ENCODE measurements at regions not wholly inside any gene's neighbourhood (a gene's known extent, or its start where the extent isn't known, plus 50 kb on each side); places are given as distances from the start of the nearest gene placed in this dataset.
"Not testable (repeated sequence)": the region's sequence is repeated elsewhere in the genome, so short reads cannot be mapped to it uniquely, and the experiment has no call there.

DNA sequence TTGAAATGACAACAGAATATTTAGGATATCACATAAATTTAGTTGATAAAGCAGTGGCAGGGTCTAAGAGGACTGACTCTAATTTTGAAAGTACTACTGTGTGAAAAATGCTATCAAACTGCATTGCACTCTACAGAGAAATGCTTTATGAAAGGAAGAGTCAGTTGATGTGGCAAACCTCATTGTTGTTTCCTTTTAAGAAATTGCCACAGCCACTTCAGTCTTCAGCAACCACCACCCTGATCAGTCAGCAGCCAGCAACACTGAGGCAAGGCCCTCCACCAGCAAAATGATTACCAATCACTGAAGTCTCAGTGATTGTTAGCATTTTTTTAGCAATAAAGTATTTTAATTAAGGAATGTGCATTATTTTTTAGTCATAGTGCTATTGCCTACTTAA, 488.7 kb upstream of the SLC39A10 start:
- DNase-seq (ENCODE audit: low read depth, low spot score) = no peak

DNA sequence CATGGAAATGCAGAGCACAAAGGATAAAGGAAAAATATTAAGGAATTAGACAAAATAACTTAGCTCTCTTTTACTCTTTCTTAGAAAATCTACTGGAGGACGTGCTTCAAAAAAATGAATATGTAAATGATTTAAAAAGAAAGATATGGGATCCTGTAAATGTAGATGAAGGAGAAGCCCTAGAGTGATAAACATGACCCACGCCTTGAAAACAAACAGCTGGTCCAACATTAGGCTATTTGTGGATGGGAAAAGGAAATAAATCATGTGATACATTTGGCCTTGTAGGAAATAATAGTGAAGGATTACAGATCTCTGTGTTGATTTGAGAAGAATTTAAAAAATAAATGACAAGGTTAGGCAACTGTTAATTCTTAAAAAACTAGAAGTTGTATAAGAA, 492.1 kb upstream of the SLC39A10 start:
- no peak for DNase-seq (ENCODE audit: low read depth, low spot score)

DNA sequence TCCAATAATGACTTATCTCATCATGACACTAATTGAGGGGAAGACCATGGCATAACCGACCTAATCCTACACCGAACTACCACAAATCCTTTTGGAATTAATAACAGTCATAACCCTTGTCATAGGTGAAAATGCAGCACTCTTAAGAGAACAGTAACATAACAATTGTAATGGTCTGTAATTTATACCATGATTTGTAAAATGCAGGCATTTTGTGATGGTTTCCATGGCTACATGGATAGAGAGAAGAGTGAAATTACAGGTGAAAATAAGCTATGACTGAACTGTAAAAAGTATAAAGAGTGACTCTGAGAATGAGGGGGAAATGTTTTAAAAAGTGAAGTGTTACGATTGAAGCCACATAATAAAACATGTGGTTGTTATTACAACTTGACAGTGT, 494.1 kb upstream of the SLC39A10 start:
- DNase-seq (ENCODE audit: low read depth, low spot score) = no peak

DNA sequence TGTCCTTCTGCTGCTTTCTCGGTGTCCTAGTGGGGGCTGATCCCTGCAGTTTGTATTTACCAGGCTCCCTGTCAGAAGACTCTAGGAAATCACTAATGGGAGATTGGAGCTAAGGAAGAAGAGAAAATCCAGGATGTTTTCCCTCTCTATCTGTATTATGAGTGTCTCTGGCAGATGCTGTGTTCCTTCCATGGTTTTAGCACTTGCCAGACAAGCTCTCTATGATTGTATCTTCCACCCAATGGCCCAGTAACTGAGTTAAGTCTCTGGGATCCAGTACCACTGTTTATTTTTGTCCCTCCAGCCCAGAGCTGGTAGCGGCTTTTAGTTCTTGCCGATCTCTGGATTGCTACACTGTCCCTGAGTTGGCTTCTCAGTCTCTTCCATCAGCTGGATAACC, 494.8 kb upstream of the SLC39A10 start:
- DNase-seq (ENCODE audit: low read depth, low spot score) = no peak

DNA sequence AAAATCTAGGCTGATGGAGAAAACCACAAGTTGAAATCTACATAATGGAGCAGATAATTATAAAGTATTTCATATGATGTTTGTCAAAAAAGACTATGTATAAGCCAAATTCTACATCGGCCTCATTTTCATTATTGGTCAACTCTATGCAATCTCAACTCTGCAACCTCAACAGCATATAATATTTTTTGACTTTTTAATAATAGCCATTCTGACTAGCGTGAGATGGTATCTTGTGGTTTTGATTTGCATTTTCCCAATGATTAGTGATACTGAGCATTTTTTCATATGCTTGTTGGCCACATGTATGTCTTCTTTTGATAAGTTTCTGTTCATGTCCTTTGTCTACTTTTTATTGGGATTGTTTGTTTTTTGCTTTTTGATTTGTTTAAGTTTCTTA, 496.1 kb upstream of the SLC39A10 start:
- DNase-seq (ENCODE audit: low read depth, low spot score) = no peak

DNA sequence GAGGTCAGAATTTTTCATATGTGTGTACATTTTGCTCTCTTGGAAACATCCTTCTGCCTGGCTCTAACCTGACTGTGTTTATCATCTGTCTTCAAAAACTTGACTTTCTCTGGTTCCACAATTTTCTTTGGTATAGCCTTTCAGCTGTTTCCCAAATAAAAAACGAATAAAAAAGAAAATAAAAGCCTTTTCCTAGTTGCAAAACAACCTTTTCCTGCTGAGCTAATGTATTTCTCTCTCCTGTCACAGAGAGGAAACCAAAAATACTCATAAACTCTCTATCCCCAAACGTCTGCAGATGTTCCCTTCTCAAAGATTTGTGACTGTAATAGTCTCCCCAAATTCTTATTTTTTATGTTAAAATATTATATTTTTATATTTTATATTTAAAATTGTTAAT, 505.3 kb upstream of the SLC39A10 start:
- DNase-seq (ENCODE audit: low read depth, low spot score) = no peak

DNA sequence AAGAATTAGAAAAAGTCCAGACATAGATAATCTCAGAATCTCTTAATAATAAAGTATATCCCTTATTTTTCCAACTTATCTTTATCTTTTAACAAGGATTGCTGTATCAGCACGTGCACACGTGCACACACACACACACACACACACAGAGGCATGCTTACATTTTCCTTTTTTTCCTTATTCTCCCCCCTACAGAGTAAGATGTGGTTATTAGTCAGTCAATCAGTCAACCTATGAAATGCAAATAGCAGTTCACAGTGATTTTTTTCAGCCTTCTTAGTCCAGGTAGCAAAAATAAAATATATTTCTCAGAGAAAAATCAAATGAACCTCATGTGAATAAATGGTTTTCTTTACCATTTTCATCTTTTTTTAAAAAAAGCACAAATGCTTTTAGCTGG, 506.2 kb upstream of the SLC39A10 start:
- DNase-seq (ENCODE audit: low read depth, low spot score) = no peak

DNA sequence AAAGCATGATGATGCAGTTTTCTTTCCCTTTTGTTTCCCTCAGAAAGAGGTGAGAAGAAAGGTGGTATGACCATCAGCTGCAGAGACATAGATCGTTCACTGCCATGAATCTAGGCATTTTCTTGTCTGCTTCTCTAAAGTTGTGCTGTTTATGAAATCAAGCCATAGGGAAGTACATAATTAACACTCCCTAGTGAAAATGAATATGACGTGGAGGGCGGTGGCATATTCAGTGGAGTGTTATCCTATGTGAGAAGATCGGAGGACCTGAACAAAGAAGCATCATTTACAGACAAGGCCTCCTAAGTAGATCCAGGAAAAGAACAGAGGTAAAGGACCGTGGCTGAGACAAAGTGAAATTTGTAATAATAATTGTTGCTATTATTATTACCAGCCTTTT, 509.0 kb upstream of the SLC39A10 start:
- DNase-seq (ENCODE audit: low read depth, low spot score) = no peak

DNA sequence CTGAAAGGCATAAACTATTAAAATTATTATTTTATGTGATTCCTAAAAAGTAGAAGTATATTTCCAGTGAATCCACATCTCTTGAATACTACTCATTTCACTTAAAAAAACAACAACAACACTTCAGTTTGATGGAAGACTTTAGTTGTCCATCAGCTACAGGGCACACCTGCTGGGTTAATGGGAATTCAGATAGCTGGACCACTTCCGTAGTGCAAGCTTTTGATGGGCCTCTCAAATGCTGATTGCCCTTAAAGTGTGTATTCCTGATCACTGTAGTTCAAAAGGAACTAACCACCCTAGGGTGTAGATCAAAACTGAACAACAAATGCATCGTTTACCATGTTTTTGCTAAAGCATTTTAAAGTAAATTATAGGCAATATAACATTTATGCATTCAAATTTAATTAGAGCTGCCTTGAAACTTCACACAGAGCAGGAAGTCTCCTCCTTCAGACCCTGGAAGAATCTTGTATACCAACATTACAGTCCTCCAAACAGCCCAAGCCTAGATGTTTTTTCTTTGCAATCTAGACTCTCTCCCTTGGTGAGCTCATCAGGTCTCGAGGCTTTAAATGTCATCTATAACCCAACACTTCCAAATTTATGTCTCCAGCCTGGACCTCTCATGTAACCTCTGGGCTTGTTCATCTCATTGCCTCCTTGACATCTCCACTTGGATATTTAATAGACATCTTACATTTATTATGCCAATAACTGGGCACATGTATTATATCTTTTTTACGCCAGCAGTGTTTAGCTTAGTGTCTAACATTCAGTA, 510.1 kb upstream of the SLC39A10 start:
- no peak for DNase-seq (ENCODE audit: low read depth, low spot score)

DNA sequence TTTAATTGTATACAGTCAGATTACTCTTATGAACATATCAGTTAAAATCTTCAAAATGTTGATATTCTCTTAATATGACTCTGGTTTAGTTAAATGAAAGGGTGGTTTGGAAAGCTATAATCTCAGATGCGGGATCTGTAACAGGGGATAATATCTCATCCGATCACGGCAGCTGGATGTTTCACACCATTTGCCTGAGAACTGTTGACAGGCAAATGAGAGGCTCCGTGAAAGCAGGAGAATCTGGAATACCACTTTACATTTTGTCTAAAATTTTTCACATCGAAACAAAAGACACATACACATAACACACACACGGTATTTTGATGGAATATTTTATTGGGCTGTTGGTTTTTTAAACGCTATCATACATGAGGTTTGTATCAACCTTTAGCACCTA, 518.6 kb upstream of the SLC39A10 start:
- DNase-seq (ENCODE audit: low read depth, low spot score) = no peak

DNA sequence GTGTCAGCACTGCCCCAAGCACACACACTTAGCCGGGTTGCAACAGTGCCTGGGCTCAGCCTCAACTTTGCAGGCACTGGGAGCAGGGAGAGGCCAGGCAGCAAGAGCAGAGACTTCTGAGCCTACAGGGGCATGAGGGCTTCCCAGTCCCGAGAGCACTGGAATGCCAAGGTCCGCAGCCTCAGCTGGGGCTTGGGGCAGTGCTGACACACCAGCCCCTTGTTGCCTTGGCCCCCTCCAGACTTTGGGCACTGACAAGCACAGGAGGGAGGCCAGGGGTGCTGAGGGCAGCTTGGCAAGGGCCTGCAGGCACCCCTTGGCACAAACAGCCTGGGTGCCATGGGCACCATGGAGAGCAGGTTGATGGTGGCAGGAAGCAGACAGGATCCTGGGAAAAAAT, 531.1 kb upstream of the SLC39A10 start:
- DNase-seq (ENCODE audit: low read depth, low spot score) = not testable (repeated sequence)

DNA sequence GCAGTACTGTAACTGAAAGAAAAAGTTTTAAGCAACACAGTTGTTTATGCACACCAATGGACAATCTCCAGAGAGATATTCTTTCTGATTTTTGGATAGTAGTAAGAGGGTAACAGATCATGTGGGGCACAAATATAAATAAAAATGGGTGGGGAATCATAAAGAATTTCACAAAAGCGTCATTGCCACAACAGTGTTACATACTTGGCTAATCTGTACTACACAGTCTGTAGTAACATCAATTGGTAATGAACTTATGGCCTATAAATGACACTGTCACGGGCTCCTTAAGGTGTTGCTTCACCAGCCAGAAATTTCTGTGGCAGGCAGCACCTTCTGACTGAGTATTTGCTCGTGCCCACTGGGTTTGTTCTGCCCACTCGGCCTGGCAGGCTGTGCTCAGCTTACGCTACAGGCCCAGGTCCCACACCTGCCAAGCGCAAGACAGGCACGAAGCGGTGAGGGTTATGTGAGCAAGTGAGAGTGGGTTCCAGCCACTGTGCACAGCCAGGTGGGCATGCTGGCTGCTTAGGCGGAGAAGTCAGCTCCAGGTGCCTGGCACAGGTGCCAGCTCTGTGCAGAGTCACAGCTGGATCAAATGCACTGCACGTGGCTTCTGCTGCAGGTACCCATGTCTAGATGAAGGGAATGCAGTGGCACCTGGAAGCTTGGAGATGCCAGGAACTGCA, 532.5 kb upstream of the SLC39A10 start:
- no peak for DNase-seq (ENCODE audit: low read depth, low spot score)

DNA sequence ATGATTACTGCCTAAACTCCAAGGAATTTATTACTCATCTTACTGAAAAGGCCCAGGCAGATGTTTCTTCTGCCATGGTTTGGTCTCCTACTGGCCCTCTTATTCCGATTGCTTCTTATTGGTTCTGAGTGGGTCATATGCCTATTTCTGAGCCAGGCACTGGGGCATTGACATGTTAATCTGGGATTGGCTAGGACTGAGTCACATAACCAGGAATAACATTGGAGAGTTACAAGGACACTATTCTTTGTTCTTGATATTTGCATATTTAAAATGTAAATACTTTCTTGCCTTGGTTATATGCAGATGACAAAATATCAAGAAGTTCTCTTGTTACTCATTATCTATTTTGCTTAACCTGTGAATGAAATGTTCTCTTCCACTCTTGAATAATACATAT, 534.4 kb upstream of the SLC39A10 start:
- no peak for DNase-seq (ENCODE audit: low read depth, low spot score)

DNA sequence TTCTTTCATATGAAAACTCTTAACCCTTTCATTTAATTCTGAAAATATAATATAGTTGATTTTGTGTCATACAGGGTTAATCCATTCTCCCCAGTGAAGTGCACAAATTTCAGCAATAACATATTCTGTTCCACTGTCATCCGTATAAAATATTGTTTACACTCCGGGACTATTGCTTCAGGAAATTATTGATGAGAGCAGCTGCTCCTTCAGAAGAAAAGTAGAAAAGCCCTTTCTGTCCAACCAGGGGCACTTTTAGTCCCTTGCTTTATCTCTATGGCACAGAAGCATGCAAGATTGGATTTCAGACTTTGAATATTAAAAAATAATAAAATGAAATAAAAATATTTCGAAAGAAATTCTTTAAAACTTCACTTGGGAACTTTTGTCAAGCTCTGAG, 535.7 kb upstream of the SLC39A10 start:
- DNase-seq (ENCODE audit: low read depth, low spot score) = no peak

DNA sequence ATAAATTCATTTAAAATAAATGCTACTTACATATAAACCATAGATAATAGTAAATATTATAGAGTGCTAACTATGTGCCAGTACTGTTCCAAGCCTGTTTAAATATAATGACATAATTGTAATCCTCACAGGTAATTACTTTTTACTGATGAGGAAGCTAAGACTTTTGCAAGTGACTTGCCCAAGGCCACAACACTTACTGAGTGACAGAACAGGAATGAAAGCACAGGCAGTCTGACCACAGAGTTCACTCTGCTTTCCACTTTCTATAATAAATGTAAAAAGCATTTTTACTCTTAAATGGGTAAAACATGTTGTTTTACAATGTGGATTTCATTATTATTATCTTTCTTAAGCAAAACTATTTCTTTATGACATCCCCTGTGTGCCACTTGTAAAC, 537.8 kb upstream of the SLC39A10 start:
- DNase-seq (ENCODE audit: low read depth, low spot score) = no peak

DNA sequence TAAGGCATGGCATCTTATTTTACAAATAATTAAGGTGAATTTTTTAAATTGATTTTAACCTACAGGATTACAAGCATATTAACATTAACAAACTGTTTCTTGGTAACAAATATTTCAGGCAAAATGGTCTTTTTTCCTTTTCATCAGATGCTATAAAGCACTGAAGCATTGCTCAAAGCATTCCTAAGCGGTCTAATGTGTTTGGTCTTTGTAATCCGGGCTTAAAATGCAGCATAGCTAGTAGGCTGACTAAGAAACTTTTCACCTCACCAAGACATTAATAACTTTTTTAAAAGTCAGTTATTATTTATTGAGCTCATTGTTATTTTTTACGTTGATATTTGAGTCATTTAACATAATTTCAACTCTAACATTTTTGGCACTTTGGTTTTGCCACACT, 538.8 kb upstream of the SLC39A10 start:
- no peak for DNase-seq (ENCODE audit: low read depth, low spot score)

DNA sequence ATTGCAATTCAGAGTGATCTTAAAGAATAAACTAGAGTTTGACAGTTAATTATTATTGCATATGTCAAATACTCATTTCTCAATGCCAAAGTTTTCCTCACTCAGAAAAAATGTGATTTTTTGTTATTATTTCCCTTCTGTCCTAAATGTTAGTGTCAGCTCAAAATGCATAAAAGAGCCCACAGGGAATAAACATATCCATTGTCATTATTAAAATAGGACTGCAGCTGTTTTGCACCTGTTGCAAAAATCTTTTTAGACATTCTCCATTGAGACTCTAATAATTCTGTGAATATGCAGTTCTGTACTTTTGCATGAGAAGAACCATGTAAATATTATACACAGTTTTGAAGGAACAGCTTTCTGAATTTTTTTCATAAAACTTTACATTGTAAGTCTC, 540.0 kb upstream of the SLC39A10 start:
- no peak for DNase-seq (ENCODE audit: low read depth, low spot score)

DNA sequence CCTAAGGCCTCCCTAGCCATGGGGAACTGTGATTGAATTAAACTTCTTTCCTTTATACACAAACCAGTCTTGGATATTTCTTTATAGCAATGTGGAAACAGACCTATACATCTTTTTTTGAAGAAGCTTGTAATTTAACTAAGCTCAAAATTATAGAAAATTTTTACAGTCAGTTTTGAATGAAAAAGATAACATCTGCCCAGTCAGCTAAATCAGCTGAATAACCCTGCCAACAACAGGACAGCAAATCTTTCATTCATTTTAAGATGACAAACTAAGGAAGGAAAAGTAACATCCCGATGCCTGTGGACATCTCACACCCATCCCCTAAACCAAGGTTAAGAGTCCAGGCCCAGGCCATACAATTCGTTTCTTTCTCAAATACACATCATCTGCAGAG, 541.3 kb upstream of the SLC39A10 start:
- no peak for DNase-seq (ENCODE audit: low read depth, low spot score)

DNA sequence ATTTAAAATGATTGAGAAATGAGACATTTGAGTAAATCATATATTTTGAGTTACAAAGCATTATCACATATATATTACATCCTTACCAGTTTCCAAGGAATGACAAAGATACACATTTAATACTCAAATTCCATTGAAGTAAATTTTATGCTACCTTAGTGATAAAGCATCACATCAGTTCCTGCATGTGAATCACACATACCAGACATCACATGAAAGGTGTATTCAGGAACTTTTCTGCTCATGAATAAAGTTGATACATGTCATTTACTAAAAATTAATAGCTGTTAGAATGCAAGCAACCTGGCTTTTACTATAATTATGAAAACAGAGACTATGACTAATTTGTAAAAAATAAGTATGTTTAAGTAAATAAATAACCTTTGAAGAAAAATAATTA, 548.8 kb upstream of the SLC39A10 start:
- DNase-seq (ENCODE audit: low read depth, low spot score) = no peak

DNA sequence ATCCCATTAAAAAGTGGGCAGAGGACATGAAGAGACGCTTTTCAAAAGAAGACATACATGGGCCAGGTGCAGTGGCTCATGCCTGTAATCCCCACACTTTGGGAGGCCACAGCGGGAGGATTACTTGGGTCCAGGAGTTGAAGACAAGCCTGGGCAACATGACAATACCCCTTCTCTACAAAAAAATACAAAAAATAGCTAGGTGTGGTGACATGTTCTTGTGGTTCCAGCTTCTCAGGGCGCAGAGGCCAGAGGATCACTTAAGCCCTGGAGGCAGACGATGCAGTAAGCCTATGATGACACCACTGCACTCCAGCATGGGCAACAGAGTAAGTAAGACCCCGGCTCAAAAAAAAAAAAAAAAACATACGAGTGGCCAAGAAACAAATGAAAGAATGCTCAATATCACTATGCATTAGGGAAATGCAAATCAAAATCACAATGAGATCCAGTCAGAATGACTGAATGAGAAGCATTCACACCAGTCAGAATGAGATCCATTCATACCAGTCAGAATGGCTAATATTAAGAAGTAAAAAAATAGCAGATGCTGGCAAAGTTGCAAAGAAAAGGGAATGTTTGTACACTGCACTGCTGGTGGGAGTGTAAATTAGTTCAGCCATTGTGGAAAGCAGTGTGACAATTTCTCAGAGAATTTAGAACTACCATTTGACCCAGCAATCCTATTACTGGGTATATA, 550.2 kb upstream of the SLC39A10 start:
- no peak for DNase-seq (ENCODE audit: low read depth, low spot score)

DNA sequence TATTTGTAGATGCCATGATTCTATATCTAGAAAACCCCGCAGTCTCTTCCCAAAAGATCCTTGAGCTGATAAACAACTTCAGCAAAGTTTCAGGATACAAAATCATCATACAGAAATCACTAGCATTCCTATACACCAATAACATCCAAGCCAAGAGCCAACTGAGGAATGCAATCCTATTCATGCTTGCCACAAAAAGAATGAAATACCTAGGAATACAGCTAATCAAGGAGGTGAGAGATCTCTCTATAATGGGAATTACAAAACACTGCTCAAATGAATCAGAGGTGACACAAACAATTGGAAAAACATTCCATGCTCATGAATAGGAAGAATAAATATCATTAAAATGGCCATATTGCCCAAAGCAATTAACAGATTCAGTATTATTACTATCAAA, 551.4 kb upstream of the SLC39A10 start:
- DNase-seq (ENCODE audit: low read depth, low spot score) = peak; percentile 16

DNA sequence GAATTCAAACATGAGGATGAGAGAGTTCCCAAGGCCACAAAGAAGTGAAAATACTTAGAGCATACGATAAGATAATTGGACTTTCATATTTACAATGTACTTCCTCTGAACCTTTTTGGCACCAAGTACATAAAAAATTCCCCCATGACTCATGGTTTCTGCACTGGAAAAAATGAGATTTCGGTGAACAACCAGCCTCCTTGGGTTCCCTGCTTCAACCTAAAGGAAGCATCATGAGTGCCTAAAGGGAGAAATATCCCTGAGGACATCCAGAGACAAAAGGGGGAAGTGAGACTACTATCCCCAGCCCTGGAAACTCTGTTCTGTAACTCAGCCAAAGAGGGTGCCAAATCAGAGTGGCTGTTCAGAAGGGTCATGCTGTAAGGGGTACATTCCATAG, 562.7 kb upstream of the SLC39A10 start:
- peak; percentile 4 for DNase-seq (ENCODE audit: low read depth, low spot score)

DNA sequence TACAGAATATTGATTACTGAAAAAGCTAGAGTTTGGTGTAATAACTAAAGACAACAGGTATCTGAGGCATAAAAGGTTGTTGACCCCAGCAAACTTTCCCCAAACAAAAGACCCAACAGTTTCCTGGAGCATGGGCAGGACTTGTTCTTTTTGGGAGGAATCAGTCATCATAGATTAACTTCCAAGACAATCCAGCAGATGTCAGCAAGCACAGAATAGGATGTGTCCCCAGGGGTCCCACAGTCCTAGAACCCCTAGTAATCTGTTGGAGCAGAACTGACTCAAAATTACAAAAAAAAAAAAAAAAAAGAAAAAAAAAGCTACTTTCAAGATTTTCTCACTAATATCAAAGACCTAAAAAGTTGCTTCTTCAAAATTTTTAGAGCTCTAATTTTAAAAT, 564.7 kb upstream of the SLC39A10 start:
- DNase-seq (ENCODE audit: low read depth, low spot score) = no peak

Measured in astrocyte of the hippocampus (primary cell).